ENCODE measurements at regions not wholly inside any gene's neighbourhood (a gene's known extent, or its start where the extent isn't known, plus 50 kb on each side); places are given as distances from the start of the nearest gene placed in this dataset.

DNA sequence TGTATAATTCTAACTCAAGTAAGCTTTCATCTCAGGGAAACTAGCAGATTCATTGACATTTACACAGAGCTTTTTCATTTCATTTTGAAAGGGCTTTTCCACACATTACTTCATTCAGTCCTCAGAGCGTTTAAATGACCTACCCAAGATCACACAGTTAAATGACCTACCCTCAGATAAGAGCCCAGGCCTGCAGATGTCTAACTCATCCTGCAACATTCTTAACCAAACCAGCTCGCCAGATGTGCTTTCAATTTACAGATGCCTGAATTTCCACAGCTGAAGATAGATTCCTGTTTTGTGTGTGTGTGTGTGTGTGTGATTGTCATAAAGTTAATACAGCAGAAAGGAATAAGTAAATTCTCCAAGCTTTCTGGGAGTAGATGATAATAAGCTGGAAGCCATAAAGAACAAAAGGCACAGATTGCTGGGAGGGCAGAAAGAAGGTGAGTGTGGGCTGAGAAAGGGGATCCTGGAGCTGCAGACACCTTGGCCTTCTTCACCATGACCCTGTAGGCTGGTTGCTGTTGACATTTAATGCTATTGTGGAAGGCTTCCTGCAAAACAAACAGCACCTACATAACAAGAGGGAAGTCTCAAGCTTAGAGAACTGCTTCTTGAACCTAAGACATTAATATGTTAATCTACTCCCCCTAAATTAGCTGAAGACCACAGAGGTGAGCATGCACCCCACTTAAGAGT, 489.7 kb upstream of the CELF2 start:
- DNase-seq = no peak

- no peak for DNase-seq
Observed at GRCh38 chr10:10528563-10528910, 489.1 kb upstream of the CELF2 start.

DNA sequence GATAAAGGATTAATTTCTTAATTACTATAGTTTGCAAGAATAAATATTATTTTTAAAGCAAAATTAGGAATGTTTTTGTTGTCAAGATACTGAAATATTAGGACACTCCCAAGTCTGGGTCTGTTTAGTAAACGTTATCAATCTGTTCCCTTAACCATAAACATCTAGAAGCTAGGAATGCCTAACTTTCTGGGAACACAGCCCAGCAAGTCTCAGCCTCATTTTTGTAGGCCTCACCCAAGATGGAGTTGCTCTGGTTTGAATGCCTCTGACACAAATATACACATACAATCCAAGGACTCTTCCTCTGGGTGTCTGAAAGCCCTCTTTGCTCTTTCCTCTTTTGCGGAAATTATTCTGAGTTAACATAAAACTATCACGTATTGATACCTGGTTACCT, 487.4 kb upstream of the CELF2 start:
- DNase-seq = no peak

DNA sequence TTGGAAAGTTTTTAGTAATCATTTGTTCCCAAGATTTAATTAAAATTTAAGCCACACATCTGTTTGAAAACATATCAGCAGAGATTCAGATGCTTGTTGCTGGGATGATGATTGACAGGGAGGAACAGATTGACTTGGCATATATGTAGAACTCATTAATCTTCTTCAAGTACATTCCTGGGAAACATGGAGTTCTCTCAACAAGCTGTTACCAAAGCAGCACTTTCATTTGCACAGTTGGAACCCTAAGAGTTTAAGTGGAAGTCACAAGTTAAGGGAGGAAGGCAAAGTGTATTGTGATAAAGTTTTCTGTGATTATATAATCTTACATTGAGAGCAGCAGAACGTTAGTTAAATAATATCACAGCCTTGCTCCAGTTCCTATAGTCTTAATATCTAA, 485.4 kb upstream of the CELF2 start:
- no peak for DNase-seq

- no peak for DNase-seq
Observed at GRCh38 chr10:10532826-10533225, 484.8 kb upstream of the CELF2 start.

DNA sequence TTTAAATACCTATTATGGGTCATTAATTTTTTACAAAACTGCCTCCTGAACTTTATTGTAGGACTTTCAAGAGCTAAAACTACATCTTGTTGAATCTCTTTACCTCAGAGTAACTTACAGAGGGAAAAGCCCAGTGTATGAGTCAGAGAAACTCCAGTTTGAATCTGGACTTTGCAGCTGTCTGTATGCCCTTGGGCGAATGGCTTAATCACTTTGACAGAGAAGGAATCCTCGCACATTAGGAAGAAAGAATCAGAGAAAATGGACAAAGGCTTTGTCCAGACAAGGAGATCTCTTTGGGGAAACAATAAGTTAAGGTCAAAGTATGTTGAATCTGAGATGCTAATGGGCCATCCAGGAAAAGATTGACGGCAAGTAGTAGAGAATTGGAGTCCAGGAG, 484.2 kb upstream of the CELF2 start:
- DNase-seq = no peak

DNA sequence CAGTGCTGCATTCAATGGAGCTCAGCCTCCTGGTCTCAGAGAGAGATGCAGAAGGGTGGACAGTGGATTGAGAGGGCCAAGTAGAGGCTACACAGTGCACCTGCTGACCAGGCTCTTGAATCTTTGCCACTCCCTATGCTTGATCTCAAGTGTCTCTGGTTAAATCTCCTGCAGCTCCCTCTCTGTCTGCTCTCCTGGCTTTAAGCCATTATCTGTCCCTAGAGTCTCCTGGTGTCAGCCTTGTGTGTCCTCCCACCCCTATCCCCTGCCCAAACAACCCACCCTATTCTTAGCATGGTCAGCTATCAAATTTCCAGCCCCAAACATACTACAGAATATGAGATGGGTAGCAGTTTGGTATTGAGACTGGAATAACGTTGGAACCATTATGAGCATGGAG, 479.3 kb upstream of the CELF2 start:
- DNase-seq = no peak

DNA sequence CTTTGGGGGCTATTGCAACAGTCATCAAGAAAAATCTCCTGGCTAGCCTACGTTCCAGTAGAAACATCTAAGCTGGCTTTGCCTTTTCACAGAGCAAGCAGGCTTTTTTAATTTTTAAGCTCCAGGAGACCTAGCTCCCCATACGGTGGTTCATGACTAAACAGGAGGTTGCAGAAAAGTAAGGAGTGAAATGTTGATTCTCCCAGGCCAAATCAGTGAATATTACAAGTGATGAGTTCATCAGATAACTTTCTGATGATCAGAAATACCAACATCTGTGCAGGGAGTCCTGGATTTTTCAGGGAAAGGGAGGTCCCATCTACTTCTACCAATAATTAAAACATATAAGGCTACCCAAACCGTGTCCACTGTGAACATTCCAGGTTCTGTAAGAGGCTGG, 477.3 kb upstream of the CELF2 start:
- DNase-seq = no peak

DNA sequence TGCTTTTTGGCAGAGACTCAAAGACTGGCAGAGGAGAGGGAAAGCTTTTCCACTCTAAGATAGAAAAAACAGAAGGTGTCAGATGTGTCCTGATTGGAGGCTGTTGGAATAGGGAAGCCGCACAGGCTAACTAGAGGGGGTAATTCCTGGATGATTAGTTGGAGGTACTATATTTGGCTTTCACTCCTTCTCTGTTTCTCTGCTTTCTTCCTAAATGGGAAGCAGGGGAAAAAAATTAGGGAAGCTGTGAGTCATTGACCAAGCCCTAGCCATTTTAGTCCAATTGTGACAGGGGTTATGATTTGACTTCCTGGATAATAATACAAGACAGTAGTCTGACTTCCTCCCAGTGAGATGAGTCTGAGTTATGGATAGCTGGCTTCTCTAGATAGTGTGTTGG, 475.2 kb upstream of the CELF2 start:
- DNase-seq = no peak

DNA sequence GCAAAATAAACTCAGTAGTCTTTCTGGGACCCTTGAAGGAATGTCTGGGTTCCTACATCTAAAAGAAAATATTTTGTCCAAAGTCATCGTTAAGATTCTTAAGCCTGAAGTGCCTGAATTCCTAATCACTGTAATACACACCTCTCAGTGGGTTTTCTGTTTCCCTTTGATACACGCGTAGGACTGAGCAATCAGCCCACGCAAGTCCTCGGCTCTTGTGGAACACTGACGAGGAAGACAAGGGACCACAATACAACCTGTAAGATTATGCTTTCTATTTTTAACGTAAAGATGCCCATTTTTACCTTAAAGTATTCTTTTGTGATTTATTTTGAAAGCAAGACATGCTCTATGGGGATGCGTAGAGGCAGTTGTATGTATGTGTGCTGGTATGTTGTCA, 472.8 kb upstream of the CELF2 start:
- DNase-seq = no peak

- no peak for DNase-seq
Observed at GRCh38 chr10:10545771-10546170, 471.9 kb upstream of the CELF2 start.

- DNase-seq = no peak
Observed at GRCh38 chr10:10551596-10552301, 465.9 kb upstream of the CELF2 start.

GRCh38 chr10:10552948-10553347, 464.7 kb upstream of the CELF2 start:
- DNase-seq = no peak

DNA sequence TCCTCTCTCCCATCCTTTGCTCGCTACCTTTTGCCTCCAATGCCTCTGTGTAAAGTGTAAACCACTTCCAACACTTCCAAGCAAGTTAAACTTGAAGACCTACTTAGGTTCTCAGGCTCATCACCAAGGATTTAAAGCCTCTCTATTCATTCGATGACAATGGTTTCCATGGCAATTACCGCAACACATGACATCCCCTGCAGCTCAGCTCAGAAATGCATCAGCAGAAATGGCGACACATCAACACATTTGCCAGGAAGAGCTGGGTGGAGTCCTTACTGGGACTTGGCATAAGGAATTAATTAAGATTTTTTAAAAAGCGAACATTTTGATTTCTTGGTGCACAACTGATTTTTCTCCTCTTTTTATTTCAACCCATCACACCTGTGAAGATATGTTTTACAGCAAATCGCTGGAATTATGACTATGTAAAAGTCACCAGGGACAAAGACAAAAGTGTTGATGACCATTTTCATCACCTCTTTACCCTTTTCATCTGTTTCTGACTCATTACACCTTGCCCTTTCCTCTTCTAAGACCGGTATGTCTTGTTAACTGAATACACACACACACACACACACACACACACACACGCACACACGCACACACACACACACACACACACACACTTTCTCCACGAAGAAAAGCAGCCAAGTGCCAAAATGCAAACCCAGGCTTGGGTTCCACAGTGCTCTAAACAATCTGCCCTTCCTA, 453.4 kb upstream of the CELF2 start:
- DNase-seq = no peak

DNA sequence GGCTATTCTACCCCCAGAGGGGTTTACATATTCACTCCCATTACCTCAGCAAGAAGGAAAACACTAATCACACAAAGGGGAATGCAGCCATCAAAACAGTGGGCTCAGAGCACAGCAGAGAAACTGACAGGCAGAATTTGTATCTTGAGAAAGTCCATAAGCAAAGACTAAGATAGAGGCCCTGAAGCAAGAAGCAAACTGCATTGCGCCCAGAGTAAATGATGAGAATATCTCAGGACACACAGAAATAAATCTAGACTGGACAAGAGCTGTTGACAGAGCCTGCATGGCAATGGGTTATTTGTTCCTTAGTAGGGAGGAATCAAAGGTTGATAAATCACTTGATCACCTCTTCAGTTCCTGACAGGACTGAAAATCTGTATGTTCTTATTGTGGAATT, 440.7 kb upstream of the CELF2 start:
- no peak for DNase-seq

DNA sequence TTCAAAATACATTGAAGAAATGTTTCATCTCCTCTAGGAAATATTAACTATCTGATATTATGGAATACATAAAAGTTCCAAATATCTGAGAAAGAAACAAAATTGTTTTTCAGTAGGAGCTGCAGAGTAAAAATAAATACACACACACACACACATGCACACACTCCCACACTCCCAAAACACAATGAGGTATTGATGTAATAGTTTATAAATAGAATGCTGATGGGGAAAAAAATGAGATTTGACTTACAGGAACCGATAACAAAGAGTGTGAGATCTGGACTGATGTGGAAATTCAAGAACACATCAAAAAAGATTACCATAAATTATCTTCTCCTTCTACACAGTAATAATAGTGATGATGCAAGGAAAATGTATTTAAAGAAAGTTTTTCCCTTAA, 438.0 kb upstream of the CELF2 start:
- no peak for DNase-seq

- DNase-seq = no peak
Observed at GRCh38 chr10:10584161-10584560, 433.5 kb upstream of the CELF2 start.

GRCh38 chr10:10587744-10588393, 429.8 kb upstream of the CELF2 start:
- no peak for DNase-seq

- DNase-seq = no peak
Observed at GRCh38 chr10:10589540-10590303, 427.9 kb upstream of the CELF2 start.

GRCh38 chr10:10591715-10592341, 425.8 kb upstream of the CELF2 start:
- no peak for DNase-seq

DNA sequence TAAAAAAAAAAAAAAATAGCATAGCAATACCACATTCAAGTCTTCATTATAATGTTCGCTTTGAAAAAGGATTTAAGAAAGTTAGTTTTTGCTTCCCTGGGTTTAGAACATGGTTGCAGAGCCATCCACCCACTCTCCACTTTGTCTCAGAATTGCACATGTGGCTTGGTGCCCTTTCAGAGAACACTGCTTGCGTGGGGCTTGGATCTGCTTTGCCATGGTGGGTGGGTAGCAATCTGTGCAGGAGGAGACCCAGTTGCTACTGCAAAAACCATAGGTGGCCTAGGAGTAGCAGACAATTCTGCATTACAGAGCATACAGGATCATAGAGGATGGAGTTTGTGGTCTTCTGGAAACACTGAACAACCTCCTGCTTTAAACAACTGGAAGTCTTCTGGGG, 421.4 kb upstream of the CELF2 start:
- no peak for DNase-seq

- DNase-seq = no peak
Observed at GRCh38 chr10:10598297-10598696, 419.4 kb upstream of the CELF2 start.

DNA sequence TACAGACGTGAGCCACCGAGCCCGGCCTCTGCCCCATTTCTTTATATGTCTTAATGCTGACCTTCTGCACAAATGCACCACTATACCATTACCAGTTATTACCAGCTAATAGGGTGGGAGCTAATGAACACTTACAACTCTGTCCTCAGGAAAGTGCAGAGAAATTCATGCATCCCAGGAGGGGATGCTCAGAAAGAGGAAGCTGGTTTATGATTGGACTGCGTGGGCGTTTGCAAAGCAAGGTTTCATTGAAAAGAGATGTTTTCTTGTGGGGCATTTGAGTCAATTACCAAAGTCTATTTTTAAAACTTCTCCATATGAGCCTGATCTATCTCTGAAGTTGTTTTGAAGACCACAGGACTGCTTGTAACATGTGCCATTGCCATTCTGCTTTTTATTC, 417.7 kb upstream of the CELF2 start:
- DNase-seq = no peak

Data from SW 1271 (cell line).